Lower lobe of right lung (tissue), 2 donors: ENCODE measurements at regions not wholly inside any gene's neighbourhood (a gene's known extent, or its start where the extent isn't known, plus 50 kb on each side); places are given as distances from the start of the nearest gene placed in this dataset.
A peak's percentile ranks its signal among the peaks of the same experiment; 100 is the strongest.

ENCODE experiments used
- ATAC-seq, 2 donors: fragments of 200-7000 bp; cut with Tn5 transposase; one replicate each; pipeline ENCODE4 v1.9.1; 2020 to 2022; ENCODE audit warnings: mild to moderate bottlenecking in 2 of 2, moderate library complexity in 2 of 2
- DNase-seq: peaks from one replicate; pipeline ENCODE4 v3.0.0-alpha.2; 2020
- H3K27ac ChIP-seq: fragments of 200-600 bp; one replicate; pipeline ENCODE4 v1.8.0; 2022
- H3K27me3 ChIP-seq: fragments of 200-600 bp; one replicate; pipeline ENCODE4 v1.8.0; 2022; ENCODE audit warnings: low read depth
- H3K36me3 ChIP-seq: fragments of 200-600 bp; one replicate; pipeline ENCODE4 v1.8.0; 2022; ENCODE audit warnings: mild to moderate bottlenecking
- H3K4me1 ChIP-seq: fragments of 200-600 bp; one replicate; pipeline ENCODE4 v1.8.0; 2022
- H3K4me3 ChIP-seq: fragments of 200-600 bp; one replicate; pipeline ENCODE4 v1.8.0; 2022; ENCODE audit warnings: mild to moderate bottlenecking
- H3K9me3 ChIP-seq: fragments of 200-600 bp; one replicate; pipeline ENCODE4 v1.8.0; 2022
- intact Hi-C: fragments of 100-400 bp; cut with DNase I; formaldehyde crosslinking; loops from one replicate; pipeline ENCODE4 v1.11.0; 2022
- TF ChIP-seq, protein P1 (sequence below): fragments of 200-600 bp; IDR thresholded peaks from one replicate; pipeline ENCODE4 v1.8.0; 2022; ENCODE audit warnings: antibody characterized with exemption, mild to moderate bottlenecking
- donor health status: DM: no; HTN: yes; CAD: no; lungs with severe emphysema.

DNA sequence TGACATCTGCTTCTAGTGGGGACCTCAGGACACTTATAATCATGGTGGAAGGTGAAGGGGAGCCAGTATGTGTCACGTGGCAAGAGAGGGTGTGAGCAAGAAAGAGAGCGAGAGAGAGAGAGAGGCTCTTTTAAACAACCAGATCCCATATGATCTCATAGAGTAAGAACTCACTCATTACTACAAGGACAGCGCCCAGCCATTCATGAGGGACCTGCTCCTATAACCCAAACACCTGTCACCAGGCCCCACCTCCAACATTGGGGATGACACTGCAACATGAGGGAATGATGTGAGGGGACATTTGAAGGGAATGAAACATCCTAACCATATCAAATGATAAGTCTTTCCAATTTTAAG lies 427.5 kb downstream of the EFNA5 start:
- Histone ChIP-seq H3K36me3 (no peaks in the 10 kb centered on the region), H3K9me3 (no peaks in the 10 kb centered on the region), H3K4me3 (no peak overlapping the region), H3K4me1 (no peaks in the 10 kb centered on the region), H3K27me3 (no peaks in the 10 kb centered on the region), H3K27ac (no peak overlapping the region)
- DNase-seq, result no peak
- ATAC-seq, result no peak
- intact Hi-C loops, result no loop called here
- TF ChIP-seq, protein P1, sequence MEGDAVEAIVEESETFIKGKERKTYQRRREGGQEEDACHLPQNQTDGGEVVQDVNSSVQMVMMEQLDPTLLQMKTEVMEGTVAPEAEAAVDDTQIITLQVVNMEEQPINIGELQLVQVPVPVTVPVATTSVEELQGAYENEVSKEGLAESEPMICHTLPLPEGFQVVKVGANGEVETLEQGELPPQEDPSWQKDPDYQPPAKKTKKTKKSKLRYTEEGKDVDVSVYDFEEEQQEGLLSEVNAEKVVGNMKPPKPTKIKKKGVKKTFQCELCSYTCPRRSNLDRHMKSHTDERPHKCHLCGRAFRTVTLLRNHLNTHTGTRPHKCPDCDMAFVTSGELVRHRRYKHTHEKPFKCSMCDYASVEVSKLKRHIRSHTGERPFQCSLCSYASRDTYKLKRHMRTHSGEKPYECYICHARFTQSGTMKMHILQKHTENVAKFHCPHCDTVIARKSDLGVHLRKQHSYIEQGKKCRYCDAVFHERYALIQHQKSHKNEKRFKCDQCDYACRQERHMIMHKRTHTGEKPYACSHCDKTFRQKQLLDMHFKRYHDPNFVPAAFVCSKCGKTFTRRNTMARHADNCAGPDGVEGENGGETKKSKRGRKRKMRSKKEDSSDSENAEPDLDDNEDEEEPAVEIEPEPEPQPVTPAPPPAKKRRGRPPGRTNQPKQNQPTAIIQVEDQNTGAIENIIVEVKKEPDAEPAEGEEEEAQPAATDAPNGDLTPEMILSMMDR, result no peak

- no peaks in the 10 kb centered on the region for H3K27me3 ChIP-seq
- TF ChIP-seq, protein P1, result no peak
- H3K27ac ChIP-seq, result no peak overlapping the region
- intact Hi-C loops, result no loop called here
- ATAC-seq, result no peak
- H3K4me3 ChIP-seq, result no peak overlapping the region
- no peak for DNase-seq
- H3K4me1 ChIP-seq, result no peaks in the 10 kb centered on the region
- H3K9me3 ChIP-seq, result no peaks in the 10 kb centered on the region
- no peaks in the 10 kb centered on the region for H3K36me3 ChIP-seq
Observed at GRCh38 chr5:107242411-107243219, 428.1 kb downstream of the EFNA5 start.

DNA sequence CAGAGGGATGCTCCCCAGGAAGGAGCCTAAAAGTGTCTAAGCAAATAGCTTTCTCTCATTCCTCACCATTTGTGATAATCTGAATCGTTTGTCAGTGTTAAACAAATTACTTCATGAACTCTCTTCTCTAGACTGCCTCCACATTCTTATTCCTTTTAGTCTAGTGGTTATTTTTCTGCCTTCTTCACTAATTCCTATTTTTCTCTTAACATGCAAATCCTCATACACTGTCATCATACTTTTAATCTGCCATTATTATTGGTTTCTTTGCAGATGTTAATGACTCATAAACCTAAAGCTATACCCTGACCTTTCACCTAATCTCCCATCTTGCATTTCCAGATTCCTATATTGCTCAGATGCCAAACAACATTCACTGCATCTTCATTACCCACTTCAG lies 428.9 kb downstream of the EFNA5 start:
- intact Hi-C loops, result no loop called here

DNA sequence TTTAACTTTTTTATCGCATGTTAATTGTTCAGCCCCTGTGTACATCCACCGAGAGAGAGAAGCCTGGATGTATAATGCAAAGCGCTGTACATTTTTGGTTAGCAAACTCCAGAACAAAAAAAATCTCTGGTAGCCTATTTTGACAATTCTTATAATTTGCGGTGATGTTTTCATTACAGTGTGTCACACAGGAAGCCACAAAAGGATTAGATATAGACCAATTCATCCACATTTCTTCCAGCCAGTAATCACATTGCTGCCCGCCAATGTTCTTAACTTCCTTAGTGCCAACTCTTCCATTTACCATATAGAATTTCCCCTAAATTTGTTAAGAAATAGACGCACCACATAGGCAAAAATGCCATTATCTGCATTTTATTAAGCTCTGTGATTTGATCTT lies 435.6 kb downstream of the EFNA5 start:
- ATAC-seq, result no peak
- no peaks in the 10 kb centered on the region for H3K36me3 ChIP-seq
- H3K4me1 ChIP-seq, result no peaks in the 10 kb centered on the region
- intact Hi-C loops, result no loop called here
- no peaks in the 10 kb centered on the region for H3K27me3 ChIP-seq
- TF ChIP-seq, protein P1, result no peak
- H3K27ac ChIP-seq, result no peak overlapping the region
- DNase-seq, result no peak
- no peak overlapping the region for H3K4me3 ChIP-seq
- H3K9me3 ChIP-seq, result no peaks in the 10 kb centered on the region

More for the DNA sequence above, 428.9 kb downstream of the EFNA5 start:
- Histone ChIP-seq H3K36me3 (no peaks in the 10 kb centered on the region), H3K4me3 (no peak overlapping the region), H3K9me3 (no peaks in the 10 kb centered on the region), H3K27ac (no peak overlapping the region), H3K27me3 (no peaks in the 10 kb centered on the region), H3K4me1 (no peaks in the 10 kb centered on the region)
- DNase-seq, result no peak
- TF ChIP-seq, protein P1, result no peak
- no peak for ATAC-seq

DNA sequence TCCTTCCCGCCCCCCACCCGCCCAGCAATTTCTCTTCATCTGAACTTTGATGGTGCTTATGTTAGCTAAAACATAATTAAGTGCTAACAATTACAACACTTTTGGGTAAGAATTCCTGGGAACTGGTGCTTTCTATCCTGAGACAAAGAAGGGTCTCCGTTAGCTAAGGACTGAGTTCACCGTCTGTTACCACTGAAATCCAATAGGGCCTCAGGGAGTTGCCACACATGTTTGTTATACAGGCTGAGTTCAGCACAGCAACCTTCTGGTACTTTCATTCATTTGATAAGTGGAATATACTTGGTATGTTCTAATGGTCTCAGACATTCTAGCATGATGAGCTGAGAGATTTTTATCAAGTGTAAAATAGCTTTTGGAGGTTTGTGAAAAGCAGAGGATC lies 437.9 kb downstream of the EFNA5 start:
- intact Hi-C loops, result no loop called here
- DNase-seq, result no peak

More for the DNA sequence above, 437.9 kb downstream of the EFNA5 start:
- no peaks in the 10 kb centered on the region for H3K9me3 ChIP-seq
- no peak overlapping the region for H3K4me3 ChIP-seq
- peak in 1 of 2 donors; percentile 51 for ATAC-seq
- no peaks in the 10 kb centered on the region for H3K27me3 ChIP-seq
- TF ChIP-seq, protein P1, result no peak
- no peaks in the 10 kb centered on the region for H3K36me3 ChIP-seq
- H3K4me1 ChIP-seq, result no peaks in the 10 kb centered on the region
- H3K27ac ChIP-seq, result no peak overlapping the region
